GM23338 (cell line): ENCODE measurements at regions not wholly inside any gene's neighbourhood (a gene's known extent, or its start where the extent isn't known, plus 50 kb on each side); places are given as distances from the start of the nearest gene placed in this dataset.

Experiments
- ATAC-seq: fragments of 200-7000 bp; cut with Tn5 transposase; 3 replicates; pipeline ENCODE4 v1.9.1; 2020
- DNase-seq: peaks from one replicate; pipeline ENCODE4 v3.0.0-alpha.2; 2015; ENCODE audit warnings: low spot score
- H2AFZ ChIP-seq: fragments of 200-600 bp; sonication (generic); 2 replicates; pipeline ENCODE4 v1.8.0; 2016; ENCODE audit warnings: antibody characterized with exemption, mild to moderate bottlenecking, moderate library complexity
- H3F3A ChIP-seq: fragments of 200-600 bp; sonication (generic); replicated peaks from 2 replicates; pipeline ENCODE4 v1.8.0; 2017; ENCODE audit warnings: antibody characterized with exemption, mixed run types, low read depth
- H3K27ac ChIP-seq: fragments of 200-600 bp; sonication (generic); 2 replicates; pipeline ENCODE4 v1.6.1; 2016; ENCODE audit warnings: low read depth
- H3K27me3 ChIP-seq: fragments of 200-600 bp; sonication (generic); 2 replicates; pipeline ENCODE4 v1.8.0; 2016; ENCODE audit warnings: mild to moderate bottlenecking, mixed run types, moderate library complexity; ENCODE audit not compliant: insufficient read depth
- H3K36me3 ChIP-seq: fragments of 200-600 bp; sonication (generic); 2 replicates; pipeline ENCODE4 v1.8.0; 2016; ENCODE audit warnings: mild to moderate bottlenecking; ENCODE audit not compliant: insufficient read depth
- H3K4me1 ChIP-seq: fragments of 200-600 bp; sonication (generic); 2 replicates; pipeline ENCODE4 v1.8.0; 2016; ENCODE audit warnings: mild to moderate bottlenecking, moderate library complexity; ENCODE audit not compliant: insufficient read depth
- H3K4me2 ChIP-seq: fragments of 200-600 bp; sonication (generic); 2 replicates; pipeline ENCODE4 v1.7.1; 2017; ENCODE audit warnings: mixed run types
- H3K4me3 ChIP-seq: fragments of 200-600 bp; sonication (generic); 2 replicates; pipeline ENCODE4 v1.6.1; 2016; ENCODE audit warnings: mixed run types
- H3K79me2 ChIP-seq: fragments of 200-600 bp; sonication (generic); replicated peaks from 2 replicates; pipeline ENCODE4 v1.8.0; 2017; ENCODE audit warnings: mild to moderate bottlenecking; ENCODE audit not compliant: insufficient read depth
- H3K9me2 ChIP-seq: fragments of 200-600 bp; sonication (generic); 2 replicates; pipeline ENCODE4 v1.8.0; 2017; ENCODE audit not compliant: insufficient read depth
- H4K20me1 ChIP-seq: fragments of 200-600 bp; sonication (generic); replicated peaks from 2 replicates; pipeline ENCODE4 v1.8.0; 2017; ENCODE audit warnings: mild to moderate bottlenecking; ENCODE audit not compliant: insufficient read depth
- H3K27ac Mint-ChIP-seq: 2 replicates; pipeline ENCODE4 v1.8.0; 2020; ENCODE audit warnings: inconsistent platforms, mild to moderate bottlenecking, moderate library complexity, mixed read lengths
- H3K27me3 Mint-ChIP-seq: 3 replicates; pipeline ENCODE4 v1.8.0; 2022; ENCODE audit warnings: low read depth, mild to moderate bottlenecking, moderate library complexity, mixed read lengths, inconsistent platforms; ENCODE audit not compliant: insufficient read depth, poor library complexity
- H3K36me3 Mint-ChIP-seq: 3 replicates; pipeline ENCODE4 v1.8.0; 2021; ENCODE audit warnings: low read depth, mild to moderate bottlenecking, inconsistent platforms, moderate library complexity, mixed read lengths
- H3K4me1 Mint-ChIP-seq: 3 replicates; pipeline ENCODE4 v1.8.0; 2020; ENCODE audit warnings: mild to moderate bottlenecking, inconsistent platforms, mixed read lengths
- H3K4me3 Mint-ChIP-seq: 3 replicates; pipeline ENCODE4 v1.8.0; 2021; ENCODE audit warnings: moderate library complexity, mild to moderate bottlenecking, inconsistent platforms, mixed read lengths
- H3K9me3 Mint-ChIP-seq: 3 replicates; pipeline ENCODE4 v1.8.0; 2020; ENCODE audit warnings: moderate library complexity, mild to moderate bottlenecking, inconsistent platforms, mixed read lengths
- CREB1 ChIP-seq: fragments of 250-450 bp; sonication (Bioruptor Pico); IDR thresholded peaks from 2 replicates; pipeline ENCODE4 v1.5.0; 2020; ENCODE audit warnings: low read depth, mild to moderate bottlenecking, moderate library complexity
- EZH2 ChIP-seq: fragments of 200-600 bp; sonication (generic); IDR thresholded peaks from one replicate; pipeline ENCODE4 v1.8.0; 2017; ENCODE audit warnings: antibody characterized with exemption, mild to moderate bottlenecking, low read depth; ENCODE audit not compliant: unreplicated experiment
- JUNB ChIP-seq: IDR thresholded peaks from one replicate; pipeline ENCODE4 v1.6.1; 2016; ENCODE audit warnings: antibody characterized with exemption; ENCODE audit not compliant: unreplicated experiment
- NANOG ChIP-seq: IDR thresholded peaks from 2 replicates; pipeline ENCODE4 v1.6.1; 2016; ENCODE audit warnings: antibody characterized with exemption, borderline replicate concordance
- ZNF114 ChIP-seq: fragments of 250-450 bp; sonication (Bioruptor Pico); IDR thresholded peaks from 2 replicates; pipeline ENCODE4 v1.5.0; 2020; ENCODE audit warnings: mild to moderate bottlenecking, moderate library complexity
- ZNF331 ChIP-seq: fragments of 250-450 bp; sonication (Bioruptor Pico); IDR thresholded peaks from 2 replicates; pipeline ENCODE4 v1.5.0; 2020; ENCODE audit warnings: low read depth, mild to moderate bottlenecking, moderate library complexity
- TF ChIP-seq, protein P1 (sequence below): IDR thresholded peaks from one replicate; pipeline ENCODE4 v1.6.1; 2018; ENCODE audit warnings: antibody characterized with exemption; ENCODE audit not compliant: unreplicated experiment
- TF ChIP-seq, protein P2 (sequence below), 2 experiments: fragments of 200-600 bp in 1 of 2; sonication (generic) in 1 of 2; conservative IDR thresholded peaks; 2 replicates each; pipeline versions ENCODE4 v1.5.1 to v1.6.1; 2016 to 2017; ENCODE audit warnings: antibody characterized with exemption in 2 of 2, low read depth in 2 of 2, mild to moderate bottlenecking in 2 of 2, moderate library complexity in 1 of 2

DNA sequence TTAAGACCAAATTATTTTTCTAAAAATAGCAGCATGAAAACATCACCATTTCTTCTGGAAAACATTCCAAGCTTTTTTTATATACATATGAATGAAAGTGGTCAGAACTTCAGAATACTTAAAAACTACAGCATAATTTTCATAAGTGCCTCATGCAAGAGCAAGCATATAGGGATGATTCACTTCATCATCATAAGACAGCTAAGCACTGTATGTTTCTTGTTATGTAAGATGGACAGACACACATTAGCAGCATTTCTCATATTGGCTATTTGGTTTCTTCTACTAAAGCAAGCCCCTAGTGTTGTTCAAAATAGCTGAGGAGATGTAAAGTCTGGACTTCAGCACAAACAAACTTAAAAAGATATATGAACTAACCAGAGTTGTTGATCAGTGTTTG lies 213.1 kb upstream of the NOCT start:
- Histone ChIP-seq H4K20me1 (no peaks in the 10 kb centered on the region), H3K4me3 (no peak overlapping the region), H3K9me2 (0 out of 2 replicates have a peak, but pooled peaks cover 4% of the 10 kb centered on the region), H3K4me2 (no peak overlapping the region), H3K79me2 (no peaks in the 10 kb centered on the region), H3F3A (no peaks in the 10 kb centered on the region), H3K27me3 (no peaks in the 10 kb centered on the region), H3K27ac (no peak overlapping the region), H3K4me1 (no peaks in the 10 kb centered on the region), H2AFZ (no peak overlapping the region), H3K36me3 (no peaks in the 10 kb centered on the region)
- no peak overlapping the region for H3K4me3 Mint-ChIP-seq
- TF ChIP-seq, protein P1, sequence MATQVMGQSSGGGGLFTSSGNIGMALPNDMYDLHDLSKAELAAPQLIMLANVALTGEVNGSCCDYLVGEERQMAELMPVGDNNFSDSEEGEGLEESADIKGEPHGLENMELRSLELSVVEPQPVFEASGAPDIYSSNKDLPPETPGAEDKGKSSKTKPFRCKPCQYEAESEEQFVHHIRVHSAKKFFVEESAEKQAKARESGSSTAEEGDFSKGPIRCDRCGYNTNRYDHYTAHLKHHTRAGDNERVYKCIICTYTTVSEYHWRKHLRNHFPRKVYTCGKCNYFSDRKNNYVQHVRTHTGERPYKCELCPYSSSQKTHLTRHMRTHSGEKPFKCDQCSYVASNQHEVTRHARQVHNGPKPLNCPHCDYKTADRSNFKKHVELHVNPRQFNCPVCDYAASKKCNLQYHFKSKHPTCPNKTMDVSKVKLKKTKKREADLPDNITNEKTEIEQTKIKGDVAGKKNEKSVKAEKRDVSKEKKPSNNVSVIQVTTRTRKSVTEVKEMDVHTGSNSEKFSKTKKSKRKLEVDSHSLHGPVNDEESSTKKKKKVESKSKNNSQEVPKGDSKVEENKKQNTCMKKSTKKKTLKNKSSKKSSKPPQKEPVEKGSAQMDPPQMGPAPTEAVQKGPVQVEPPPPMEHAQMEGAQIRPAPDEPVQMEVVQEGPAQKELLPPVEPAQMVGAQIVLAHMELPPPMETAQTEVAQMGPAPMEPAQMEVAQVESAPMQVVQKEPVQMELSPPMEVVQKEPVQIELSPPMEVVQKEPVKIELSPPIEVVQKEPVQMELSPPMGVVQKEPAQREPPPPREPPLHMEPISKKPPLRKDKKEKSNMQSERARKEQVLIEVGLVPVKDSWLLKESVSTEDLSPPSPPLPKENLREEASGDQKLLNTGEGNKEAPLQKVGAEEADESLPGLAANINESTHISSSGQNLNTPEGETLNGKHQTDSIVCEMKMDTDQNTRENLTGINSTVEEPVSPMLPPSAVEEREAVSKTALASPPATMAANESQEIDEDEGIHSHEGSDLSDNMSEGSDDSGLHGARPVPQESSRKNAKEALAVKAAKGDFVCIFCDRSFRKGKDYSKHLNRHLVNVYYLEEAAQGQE, result no peak
- TF ChIP-seq, protein P2, sequence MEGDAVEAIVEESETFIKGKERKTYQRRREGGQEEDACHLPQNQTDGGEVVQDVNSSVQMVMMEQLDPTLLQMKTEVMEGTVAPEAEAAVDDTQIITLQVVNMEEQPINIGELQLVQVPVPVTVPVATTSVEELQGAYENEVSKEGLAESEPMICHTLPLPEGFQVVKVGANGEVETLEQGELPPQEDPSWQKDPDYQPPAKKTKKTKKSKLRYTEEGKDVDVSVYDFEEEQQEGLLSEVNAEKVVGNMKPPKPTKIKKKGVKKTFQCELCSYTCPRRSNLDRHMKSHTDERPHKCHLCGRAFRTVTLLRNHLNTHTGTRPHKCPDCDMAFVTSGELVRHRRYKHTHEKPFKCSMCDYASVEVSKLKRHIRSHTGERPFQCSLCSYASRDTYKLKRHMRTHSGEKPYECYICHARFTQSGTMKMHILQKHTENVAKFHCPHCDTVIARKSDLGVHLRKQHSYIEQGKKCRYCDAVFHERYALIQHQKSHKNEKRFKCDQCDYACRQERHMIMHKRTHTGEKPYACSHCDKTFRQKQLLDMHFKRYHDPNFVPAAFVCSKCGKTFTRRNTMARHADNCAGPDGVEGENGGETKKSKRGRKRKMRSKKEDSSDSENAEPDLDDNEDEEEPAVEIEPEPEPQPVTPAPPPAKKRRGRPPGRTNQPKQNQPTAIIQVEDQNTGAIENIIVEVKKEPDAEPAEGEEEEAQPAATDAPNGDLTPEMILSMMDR (conservative IDR thresholded peaks at IDR 0.05; ENCODE audit: low read depth in 2 of 2), result no peak
- TF ChIP-seq EZH2, result no peak
- no peaks in the 10 kb centered on the region for H3K27me3 Mint-ChIP-seq
- ATAC-seq (no peak), DNase-seq (no peak)
- no peak overlapping the region for H3K27ac Mint-ChIP-seq
- H3K36me3 Mint-ChIP-seq, result no peaks in the 10 kb centered on the region
- peaks cover 5% of the 10 kb centered on the region; the same call in 1 of the 3 replicates for H3K4me1 Mint-ChIP-seq
- no peaks in the 10 kb centered on the region for H3K9me3 Mint-ChIP-seq

DNA sequence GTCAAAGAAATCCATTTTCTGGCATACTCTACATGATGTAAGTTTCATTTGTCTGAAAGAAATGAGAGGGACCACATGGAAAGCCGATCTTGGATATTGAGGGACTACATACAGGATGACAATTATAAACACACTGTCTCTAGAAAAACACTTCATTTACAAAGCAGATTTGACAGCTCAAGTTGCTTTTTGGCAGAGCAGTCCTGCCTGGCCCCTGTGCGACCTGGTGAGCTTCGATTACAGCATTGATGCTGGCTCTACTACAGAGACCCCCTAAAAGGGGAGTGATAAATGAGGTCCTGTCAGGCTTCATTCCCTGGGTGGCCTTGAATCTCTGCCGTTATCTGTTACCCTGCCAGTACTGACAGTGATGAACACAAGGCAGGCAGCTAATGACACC lies 215.2 kb upstream of the NOCT start:
- no peaks in the 10 kb centered on the region for H3F3A ChIP-seq
- H3K36me3 ChIP-seq, result no peaks in the 10 kb centered on the region
- H3K9me2 ChIP-seq, result no peaks in the 10 kb centered on the region
- DNase-seq (no peak), ATAC-seq (no peak)
- no peak overlapping the region for H2AFZ ChIP-seq
- no peak overlapping the region for H3K4me2 ChIP-seq
- H3K27me3 ChIP-seq, result no peaks in the 10 kb centered on the region
- Mint-ChIP-seq H3K36me3 (no peaks in the 10 kb centered on the region), H3K27me3 (no peaks in the 10 kb centered on the region), H3K4me3 (no peak overlapping the region), H3K27ac (no peak overlapping the region), H3K9me3 (no peaks in the 10 kb centered on the region), H3K4me1 (peaks cover 5% of the 10 kb centered on the region; the same call in 1 of the 3 replicates)
- TF ChIP-seq CREB1 (CRISPR knock-in tag) (no peak), ZNF331 (CRISPR knock-in tag) (no peak), ZNF114 (CRISPR knock-in tag) (no peak), JUNB (no peak), NANOG (no peak), EZH2 (no peak)
- TF ChIP-seq, protein P1, result no peak
- no peaks in the 10 kb centered on the region for H3K4me1 ChIP-seq
- no peak overlapping the region for H3K27ac ChIP-seq
- H4K20me1 ChIP-seq, result no peaks in the 10 kb centered on the region
- H3K79me2 ChIP-seq, result no peaks in the 10 kb centered on the region
- no peak overlapping the region for H3K4me3 ChIP-seq
